SU-DHL-6 (cell line): ENCODE measurements at regions not wholly inside any gene's neighbourhood (a gene's known extent, or its start where the extent isn't known, plus 50 kb on each side); places are given as distances from the start of the nearest gene placed in this dataset.

ENCODE experiments used
- H2AFZ ChIP-seq: fragments of 200-600 bp; sonication (generic); 2 replicates; pipeline ENCODE4 v1.6.1; 2014; ENCODE audit warnings: low read depth, mild to moderate bottlenecking, moderate library complexity, mixed read lengths, antibody characterized with exemption, low read length; ENCODE audit not compliant: severe bottlenecking
- H3F3A ChIP-seq: fragments of 200-600 bp; shearing (Covaris generic); 2 replicates; pipeline ENCODE4 v1.6.0; 2016; ENCODE audit warnings: antibody characterized with exemption, mild to moderate bottlenecking; ENCODE audit not compliant: insufficient read depth
- H3K27ac ChIP-seq: fragments of 200-600 bp; sonication (generic); 2 replicates; pipeline ENCODE4 v1.5.1; 2016; ENCODE audit warnings: low read depth, mild to moderate bottlenecking, low read length, moderate library complexity, mixed read lengths
- H3K27me3 ChIP-seq: fragments of 200-600 bp; sonication (generic), shearing (Covaris generic); 2 replicates; pipeline ENCODE4 v1.6.0; 2014; ENCODE audit warnings: mild to moderate bottlenecking, low read length
- H3K36me3 ChIP-seq: fragments of 200-600 bp; sonication (generic); 2 replicates; pipeline ENCODE4 v1.6.1; 2014; ENCODE audit warnings: mild to moderate bottlenecking, low read length, mixed read lengths
- H3K4me2 ChIP-seq: fragments of 300-600, 200-600 bp; shearing (Covaris generic), sonication (generic); 2 replicates; pipeline ENCODE4 v1.6.0; 2014; ENCODE audit warnings: low read length, low read depth, mild to moderate bottlenecking; ENCODE audit not compliant: poor library complexity, severe bottlenecking
- H3K4me3 ChIP-seq: fragments of 200-600 bp; sonication (generic); 2 replicates; pipeline ENCODE4 v1.5.1; 2014; ENCODE audit warnings: antibody characterized with exemption, low read length, mild to moderate bottlenecking, mixed read lengths; ENCODE audit not compliant: insufficient read depth, poor library complexity, severe bottlenecking
- H3K79me2 ChIP-seq: fragments of 200-600 bp; sonication (generic); 2 replicates; pipeline ENCODE4 v1.6.1; 2014; ENCODE audit warnings: mild to moderate bottlenecking, low read length, moderate library complexity; ENCODE audit not compliant: insufficient read depth
- H3K9ac ChIP-seq: fragments of 200-600 bp; sonication (generic); 2 replicates; pipeline ENCODE4 v1.7.0; 2014; ENCODE audit warnings: mild to moderate bottlenecking, low read length
- H3K9me2 ChIP-seq: fragments of 200-600 bp; sonication (generic); replicated peaks from 2 replicates; pipeline ENCODE4 v1.6.1; 2014; ENCODE audit warnings: low read length; ENCODE audit not compliant: insufficient read depth
- H3K9me3 ChIP-seq: fragments of 200-600 bp; sonication (generic); 2 replicates; pipeline ENCODE4 v1.6.1; 2014; ENCODE audit warnings: low read length, mixed read lengths; ENCODE audit not compliant: insufficient read depth
- H4K20me1 ChIP-seq: fragments of 200-600 bp; sonication (generic); 2 replicates; pipeline ENCODE4 v1.6.1; 2014; ENCODE audit warnings: low read depth, mild to moderate bottlenecking, antibody characterized with exemption, low read length, moderate library complexity, mixed read lengths
- EZH2phosphoT487 ChIP-seq: fragments of 200-600 bp; sonication (generic), shearing (Covaris generic); conservative IDR thresholded peaks from 2 replicates; pipeline ENCODE4 v1.6.1; 2018; ENCODE audit warnings: mild to moderate bottlenecking, antibody characterized with exemption, low read length, moderate library complexity, mixed read lengths
- TF ChIP-seq, protein P1 (sequence below): fragments of 200-600 bp; sonication (generic); IDR thresholded peaks from one replicate; pipeline ENCODE4 v1.5.1; 2017; ENCODE audit warnings: antibody characterized with exemption, mild to moderate bottlenecking, low read length, moderate library complexity; ENCODE audit not compliant: insufficient read depth, poor library complexity, severe bottlenecking

DNA sequence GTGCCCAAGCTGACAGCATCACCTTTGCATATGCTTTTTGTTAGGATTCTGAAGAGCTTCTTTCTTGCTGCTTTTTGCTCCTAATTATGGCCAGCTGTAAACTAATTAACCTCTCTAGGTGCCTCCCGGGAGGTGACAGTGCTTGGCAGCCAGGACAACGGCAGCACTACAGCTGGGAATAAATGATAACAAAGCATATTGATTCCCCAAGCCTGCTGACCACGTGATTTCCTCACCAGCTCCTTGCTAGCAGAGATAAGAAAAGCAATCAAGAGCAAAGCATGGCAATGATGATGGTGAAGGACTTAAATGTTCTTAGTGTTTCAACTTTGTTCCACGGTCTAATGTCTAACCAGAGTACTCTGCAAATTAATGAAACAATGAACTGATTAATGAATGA is 1074.4 kb upstream of the GYPC start:
- Histone ChIP-seq H3F3A (no peaks in the 10 kb centered on the region), H3K36me3 (no peaks in the 10 kb centered on the region), H4K20me1 (no peaks in the 10 kb centered on the region), H3K9ac (no peak overlapping the region), H3K9me2 (no peaks in the 10 kb centered on the region), H2AFZ (no peak overlapping the region), H3K9me3 (no peaks in the 10 kb centered on the region), H3K27me3 (no peaks in the 10 kb centered on the region), H3K27ac (no peak overlapping the region), H3K4me3 (no peak overlapping the region), H3K79me2 (no peaks in the 10 kb centered on the region), H3K4me2 (no peak overlapping the region)
- TF ChIP-seq, protein P1, sequence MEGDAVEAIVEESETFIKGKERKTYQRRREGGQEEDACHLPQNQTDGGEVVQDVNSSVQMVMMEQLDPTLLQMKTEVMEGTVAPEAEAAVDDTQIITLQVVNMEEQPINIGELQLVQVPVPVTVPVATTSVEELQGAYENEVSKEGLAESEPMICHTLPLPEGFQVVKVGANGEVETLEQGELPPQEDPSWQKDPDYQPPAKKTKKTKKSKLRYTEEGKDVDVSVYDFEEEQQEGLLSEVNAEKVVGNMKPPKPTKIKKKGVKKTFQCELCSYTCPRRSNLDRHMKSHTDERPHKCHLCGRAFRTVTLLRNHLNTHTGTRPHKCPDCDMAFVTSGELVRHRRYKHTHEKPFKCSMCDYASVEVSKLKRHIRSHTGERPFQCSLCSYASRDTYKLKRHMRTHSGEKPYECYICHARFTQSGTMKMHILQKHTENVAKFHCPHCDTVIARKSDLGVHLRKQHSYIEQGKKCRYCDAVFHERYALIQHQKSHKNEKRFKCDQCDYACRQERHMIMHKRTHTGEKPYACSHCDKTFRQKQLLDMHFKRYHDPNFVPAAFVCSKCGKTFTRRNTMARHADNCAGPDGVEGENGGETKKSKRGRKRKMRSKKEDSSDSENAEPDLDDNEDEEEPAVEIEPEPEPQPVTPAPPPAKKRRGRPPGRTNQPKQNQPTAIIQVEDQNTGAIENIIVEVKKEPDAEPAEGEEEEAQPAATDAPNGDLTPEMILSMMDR, result no peak
- no peak for TF ChIP-seq EZH2phosphoT487

DNA sequence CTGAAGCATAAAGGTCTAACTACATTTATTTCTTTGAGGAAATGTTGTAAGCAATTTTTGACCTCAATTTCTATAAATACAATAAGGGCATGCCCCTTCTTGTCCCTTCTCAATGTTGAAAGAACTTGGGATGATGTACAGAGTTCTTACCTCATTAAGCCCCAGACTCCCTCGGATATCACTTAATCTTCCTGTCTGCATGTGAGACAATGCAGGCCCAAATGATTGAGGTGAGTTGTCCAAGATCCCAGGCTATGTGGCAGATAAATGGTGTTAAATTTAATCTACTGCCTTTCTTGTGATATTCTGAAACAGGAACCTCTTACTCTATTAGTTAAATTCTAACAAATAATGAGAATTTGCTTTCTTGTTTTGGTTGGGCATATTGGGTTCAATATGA is 1073.4 kb upstream of the GYPC start:
- Histone ChIP-seq H3K9me2 (no peaks in the 10 kb centered on the region), H2AFZ (no peak overlapping the region), H3K9ac (no peak overlapping the region), H3K27ac (no peak overlapping the region), H3K4me3 (no peak overlapping the region), H3K79me2 (no peaks in the 10 kb centered on the region), H3K4me2 (no peak overlapping the region), H4K20me1 (no peaks in the 10 kb centered on the region), H3K27me3 (no peaks in the 10 kb centered on the region), H3F3A (no peaks in the 10 kb centered on the region), H3K9me3 (no peaks in the 10 kb centered on the region), H3K36me3 (no peaks in the 10 kb centered on the region)
- no peak for TF ChIP-seq EZH2phosphoT487
- TF ChIP-seq, protein P1, result no peak

DNA sequence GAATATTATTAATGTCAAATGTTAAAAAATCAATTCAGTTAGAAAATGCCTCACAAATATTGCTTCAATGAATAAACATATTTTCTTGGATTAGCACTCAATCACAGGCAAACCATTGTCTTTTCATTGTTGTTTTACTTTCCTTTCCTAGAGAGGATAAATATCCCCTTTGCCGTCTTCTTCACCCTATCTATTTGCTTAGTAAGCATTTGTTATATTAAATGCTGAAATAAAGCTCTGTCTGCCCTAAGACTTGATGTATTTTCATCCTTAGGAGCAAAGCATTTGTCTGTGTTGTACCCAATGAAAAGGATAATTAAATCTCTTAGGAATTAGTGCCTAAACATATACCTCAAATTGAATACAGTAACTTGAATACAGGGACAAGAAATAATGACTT is 1071.2 kb upstream of the GYPC start:
- Histone ChIP-seq H3K9ac (no peak overlapping the region), H3K4me3 (no peak overlapping the region), H2AFZ (no peak overlapping the region), H3K27ac (no peak overlapping the region), H3K36me3 (no peaks in the 10 kb centered on the region), H3F3A (no peaks in the 10 kb centered on the region), H3K9me3 (no peaks in the 10 kb centered on the region), H3K79me2 (no peaks in the 10 kb centered on the region), H3K27me3 (no peaks in the 10 kb centered on the region), H3K4me2 (no peak overlapping the region), H3K9me2 (no peaks in the 10 kb centered on the region), H4K20me1 (no peaks in the 10 kb centered on the region)
- TF ChIP-seq, protein P1, result no peak
- TF ChIP-seq EZH2phosphoT487, result no peak

DNA sequence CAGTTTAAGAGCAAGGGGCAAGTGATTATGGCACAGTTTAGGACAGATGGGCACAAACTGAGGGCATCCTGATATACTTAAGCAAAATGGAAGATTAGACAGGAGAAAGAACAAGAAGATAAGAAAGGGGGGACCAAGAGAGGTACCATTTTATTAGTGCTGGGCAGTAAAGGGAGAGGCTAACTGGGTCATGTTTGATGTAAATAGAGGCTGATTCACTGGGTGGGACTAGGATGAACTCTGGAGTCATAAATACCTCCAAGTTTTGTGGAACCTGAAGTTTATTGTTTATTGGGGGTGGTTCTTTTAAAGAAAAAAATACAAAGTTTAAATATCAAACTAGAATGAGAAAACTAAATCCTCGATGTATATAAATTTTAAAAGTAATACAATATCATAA is 1067.2 kb upstream of the GYPC start:
- Histone ChIP-seq H3K36me3 (no peaks in the 10 kb centered on the region), H3F3A (no peaks in the 10 kb centered on the region), H3K9me3 (no peaks in the 10 kb centered on the region), H3K79me2 (no peaks in the 10 kb centered on the region), H3K27ac (no peak overlapping the region), H4K20me1 (no peaks in the 10 kb centered on the region), H2AFZ (no peak overlapping the region), H3K27me3 (no peaks in the 10 kb centered on the region), H3K4me2 (no peak overlapping the region), H3K9ac (no peak overlapping the region), H3K9me2 (no peaks in the 10 kb centered on the region), H3K4me3 (no peak overlapping the region)
- TF ChIP-seq EZH2phosphoT487, result no peak
- TF ChIP-seq, protein P1, result no peak
